Kidney (tissue), 13 donors: ENCODE measurements at regions not wholly inside any gene's neighbourhood (a gene's known extent, or its start where the extent isn't known, plus 50 kb on each side); places are given as distances from the start of the nearest gene placed in this dataset.

Experiments used
- DNase-seq, 5 donors: peaks; one replicate each; pipeline ENCODE4 v3.0.0-alpha.2; 2013 to 2020
- FAIRE-seq: peaks from 2 replicates; lab custom pipeline; 2012; peaks lifted over from hg19 to GRCh38; lab: Jason Lieb, UNC
- H3K27ac ChIP-seq, 2 donors: one replicate each; pipeline ENCODE4 v1.7.0; 2013; ENCODE audit warnings: low read depth in 2 of 2, low read length in 2 of 2, inconsistent platforms in 1 of 2
- H3K27me3 ChIP-seq: one replicate; pipeline ENCODE4 v1.7.1; 2013; ENCODE audit warnings: low read length, inconsistent platforms; ENCODE audit not compliant: control insufficient read depth, insufficient read depth
- H3K36me3 ChIP-seq, 3 donors: one replicate each; pipeline versions ENCODE4 v1.7.0 to v1.7.1; 2013; ENCODE audit warnings: low read length in 3 of 3, control low read depth in 1 of 3, inconsistent platforms in 1 of 3; ENCODE audit not compliant: insufficient read depth in 3 of 3, control insufficient read depth in 2 of 3
- H3K4me1 ChIP-seq, 3 donors: one replicate each; pipeline versions ENCODE4 v1.7.0 to v1.7.1; 2013; ENCODE audit warnings: low read length in 3 of 3, inconsistent platforms in 1 of 3, low read depth in 1 of 3; ENCODE audit not compliant: control insufficient read depth in 2 of 3, insufficient read depth in 2 of 3
- H3K4me3 ChIP-seq, 3 donors: one replicate each; pipeline versions ENCODE4 v1.7.0 to v1.8.1; 2013; ENCODE audit warnings: low read length in 3 of 3, control low read depth in 1 of 3, inconsistent platforms in 1 of 3
- H3K9ac ChIP-seq, 3 donors: one replicate each; pipeline versions ENCODE4 v1.7.0 to v1.7.1; 2013; ENCODE audit warnings: low read length in 3 of 3, control low read depth in 1 of 3, inconsistent platforms in 1 of 3
- H3K9me3 ChIP-seq, 3 donors: one replicate each; pipeline versions ENCODE4 v1.7.0 to v1.7.1; 2013; ENCODE audit warnings: low read length in 3 of 3, control low read depth in 1 of 3, inconsistent platforms in 1 of 3; ENCODE audit not compliant: control insufficient read depth in 2 of 3, insufficient read depth in 1 of 3
- CTCF ChIP-seq: IDR thresholded peaks from 3 replicates; pipeline ENCODE4 v1.5.1; 2012; ENCODE audit warnings: mild to moderate bottlenecking, moderate library complexity, borderline replicate concordance; ENCODE audit not compliant: insufficient read depth; ENCODE audit errors: extremely low read depth
- intact Hi-C: fragments of 100-400 bp; cut with DNase I; formaldehyde crosslinking; loops from one replicate; pipeline ENCODE4 v1.11.1; 2022
- donor health status: control.
- donor health status: control.
- donor health status: control.
- donor health status: control.
- donor health status: control.
- donor health status: DM: yes; HTN: yes; CAD: no.
- donor health status: Normal renal cell carcinoma (clear cell type).

DNA sequence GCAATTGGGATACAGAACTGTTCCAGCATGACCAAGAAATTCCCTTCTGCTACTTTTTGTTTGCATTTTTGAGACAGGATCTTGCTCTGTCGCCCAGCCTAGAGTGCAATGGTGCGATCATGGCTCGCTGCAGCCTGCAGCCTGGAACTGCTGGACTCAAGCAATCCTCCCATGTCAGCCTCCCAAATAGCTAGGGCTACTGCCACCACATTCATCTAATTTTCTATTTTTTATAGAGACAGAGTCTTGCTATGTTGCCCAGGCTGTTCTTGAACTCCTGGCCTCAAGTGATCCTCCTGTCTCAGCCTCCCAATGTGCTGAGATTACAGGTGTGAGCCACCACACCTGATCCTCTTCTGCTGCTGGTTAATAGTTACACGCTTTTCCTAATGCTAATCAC lies 204.9 kb downstream of the SOX4 start:
- DNase-seq: no peak
- Histone ChIP-seq H3K4me1 (peaks cover 0 to 8% (median 0%) of the 10 kb centered on the region in 3 donors), H3K9ac (no peak overlapping the region), H3K9me3 (no peaks in the 10 kb centered on the region), H3K36me3 (no peaks in the 10 kb centered on the region), H3K27ac (no peak overlapping the region), H3K27me3 (no peaks in the 10 kb centered on the region), H3K4me3 (no peak overlapping the region)
- intact Hi-C loops: no loop called here
- FAIRE-seq: no peak
- no peak for TF ChIP-seq CTCF

- Histone ChIP-seq H3K4me1 (peaks cover 0 to 8% (median 0%) of the 10 kb centered on the region in 3 donors), H3K36me3 (no peaks in the 10 kb centered on the region), H3K9ac (no peak overlapping the region), H3K27ac (no peak overlapping the region), H3K27me3 (no peaks in the 10 kb centered on the region), H3K9me3 (no peaks in the 10 kb centered on the region), H3K4me3 (no peak overlapping the region)
- intact Hi-C loops: no loop called here
- no peak for TF ChIP-seq CTCF
- DNase-seq (no peak), FAIRE-seq (no peak)
These were observed 206.8 kb downstream of the SOX4 start for GRCh38 chr6:21800330-21800729.

DNA sequence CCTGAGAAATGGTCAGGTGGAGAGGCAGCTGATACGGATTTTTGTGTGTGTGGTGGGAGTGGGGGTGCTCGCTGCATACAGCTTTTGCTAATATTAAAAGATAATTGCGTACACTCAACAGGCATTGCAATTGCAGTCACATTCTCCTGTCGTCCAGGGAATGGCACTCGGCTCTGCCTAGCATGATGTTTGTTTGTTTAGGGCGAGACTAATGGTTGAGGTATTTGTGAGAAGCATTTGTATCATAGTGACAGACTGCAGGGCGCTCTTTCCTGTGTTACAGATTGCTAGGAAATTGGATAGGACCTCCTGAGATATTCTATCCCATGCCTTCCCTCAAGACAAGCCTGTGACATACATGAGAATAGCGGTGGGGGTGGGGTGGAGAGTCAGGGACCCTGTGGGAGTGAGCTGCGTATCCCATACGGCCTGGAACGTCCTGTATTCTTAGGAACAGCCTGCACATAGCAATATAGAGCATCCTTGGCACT lies 207.4 kb downstream of the SOX4 start:
- H3K9ac ChIP-seq: no peak overlapping the region
- H3K36me3 ChIP-seq: no peaks in the 10 kb centered on the region
- no peak overlapping the region for H3K27ac ChIP-seq
- H3K27me3 ChIP-seq: no peaks in the 10 kb centered on the region
- FAIRE-seq (no peak), DNase-seq (peak in 4 of 5 donors; percentile 67 to 86 (median 80))
- H3K4me3 ChIP-seq: no peak overlapping the region
- H3K9me3 ChIP-seq: no peaks in the 10 kb centered on the region
- intact Hi-C loops: no loop called here
- no peak for TF ChIP-seq CTCF
- H3K4me1 ChIP-seq: peaks cover 0 to 8% (median 0%) of the 10 kb centered on the region in 3 donors

DNA sequence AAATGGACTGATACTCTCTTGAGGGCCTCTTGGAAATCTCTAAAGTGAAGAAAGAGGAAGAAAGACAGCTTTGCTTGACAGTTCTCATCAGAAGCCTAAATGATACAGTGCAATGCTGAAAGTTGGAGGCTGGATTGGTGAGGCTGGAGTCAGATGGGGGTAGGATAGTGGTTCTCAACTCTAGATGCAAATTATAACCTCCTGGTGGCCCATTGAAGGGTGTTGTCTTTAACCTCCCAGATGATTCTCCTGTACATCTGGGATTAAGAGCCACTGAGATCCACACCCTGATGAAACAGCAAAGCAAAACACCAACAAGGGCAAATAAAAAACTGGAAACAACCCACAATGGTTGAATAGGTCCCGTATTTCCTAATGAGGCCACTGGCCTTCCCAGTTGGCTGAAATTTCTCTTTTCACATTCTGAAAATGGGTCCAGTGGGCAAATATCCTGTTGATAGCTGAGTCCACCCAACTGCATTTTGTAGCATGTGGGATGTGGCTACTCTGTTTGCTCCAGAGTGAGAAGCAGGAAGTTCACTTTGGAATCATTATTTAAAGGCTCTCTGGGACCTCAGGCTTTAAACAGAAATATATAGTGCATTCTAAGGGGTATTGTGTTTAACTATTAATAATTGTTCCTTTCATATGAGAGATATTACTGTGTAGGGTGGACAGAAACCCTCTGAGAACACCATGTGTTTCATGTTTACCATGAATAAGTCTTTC lies 208.1 kb downstream of the SOX4 start:
- no peaks in the 10 kb centered on the region for H3K9me3 ChIP-seq

More for the DNA sequence above, 208.1 kb downstream of the SOX4 start:
- Histone ChIP-seq H3K9ac (no peak overlapping the region), H3K36me3 (no peaks in the 10 kb centered on the region), H3K27ac (no peak overlapping the region), H3K27me3 (no peaks in the 10 kb centered on the region), H3K4me3 (no peak overlapping the region), H3K4me1 (peaks cover 0 to 8% (median 0%) of the 10 kb centered on the region in 3 donors)
- DNase-seq (peak in 1 of 5 donors; percentile 57), FAIRE-seq (no peak)
- intact Hi-C loops: no loop called here
- no peak for TF ChIP-seq CTCF
